Fibroblast of lung (primary cell): ENCODE measurements at regions not wholly inside any gene's neighbourhood (a gene's known extent, or its start where the extent isn't known, plus 50 kb on each side); places are given as distances from the start of the nearest gene placed in this dataset.
A peak's percentile ranks its signal among the peaks of the same experiment; 100 is the strongest.

Source experiments
- DNase-seq, 2 donors: peaks; one replicate each; pipeline versions ENCODE4 v3.0.0 to v3.0.0-alpha.2; 2010; ENCODE audit warnings: low read depth in 2 of 2
- H2AFZ ChIP-seq: 2 replicates; pipeline ENCODE4 v1.5.1; 2012; ENCODE audit warnings: low read length, control low read depth, inconsistent platforms
- H3K27ac ChIP-seq: 2 replicates; pipeline ENCODE4 v1.5.1; 2011; ENCODE audit warnings: low read length, control low read depth; ENCODE audit not compliant: insufficient read depth
- H3K27me3 ChIP-seq: 2 replicates; pipeline ENCODE4 v1.5.1; 2011; ENCODE audit warnings: mild to moderate bottlenecking, low read length; ENCODE audit not compliant: control insufficient read depth, insufficient read depth
- H3K36me3 ChIP-seq: 2 replicates; pipeline ENCODE4 v1.5.1; 2011; ENCODE audit warnings: low read length; ENCODE audit not compliant: control insufficient read depth, insufficient read depth
- H3K4me1 ChIP-seq: 2 replicates; pipeline ENCODE4 v1.5.1; 2011; ENCODE audit warnings: low read length; ENCODE audit not compliant: control insufficient read depth, insufficient read depth; ENCODE audit errors: extremely low read depth
- H3K4me2 ChIP-seq: 2 replicates; pipeline ENCODE4 v1.5.1; 2011; ENCODE audit warnings: low read length, control low read depth; ENCODE audit not compliant: insufficient read depth; ENCODE audit errors: extremely low read depth
- H3K4me3 ChIP-seq, 4 experiments: fragments of 200-600 bp in 1 of 4; sonication (generic) in 1 of 4; replicated peaks in 1 of 4; 2 replicates each; pipeline ENCODE4 v1.5.1; 2011 to 2016; ENCODE audit warnings: low read length in 4 of 4, low read depth in 3 of 4, mild to moderate bottlenecking in 3 of 4, control low read depth in 2 of 4, inconsistent platforms in 1 of 4, mixed read lengths in 1 of 4; ENCODE audit not compliant: insufficient read depth in 1 of 4; ENCODE audit errors: control extremely low read depth in 1 of 4
- H3K79me2 ChIP-seq: 2 replicates; pipeline ENCODE4 v1.5.1; 2012; ENCODE audit warnings: mild to moderate bottlenecking, low read length, inconsistent platforms; ENCODE audit not compliant: control insufficient read depth, insufficient read depth
- H3K9ac ChIP-seq: 2 replicates; pipeline ENCODE4 v1.5.1; 2011; ENCODE audit warnings: mild to moderate bottlenecking, low read length, control low read depth; ENCODE audit not compliant: insufficient read depth
- H3K9me3 ChIP-seq: 2 replicates; pipeline ENCODE4 v1.5.1; 2012; ENCODE audit warnings: low read depth, low read length; ENCODE audit not compliant: control insufficient read depth, insufficient read depth
- H4K20me1 ChIP-seq: 2 replicates; pipeline ENCODE4 v1.5.1; 2011; ENCODE audit warnings: low read length; ENCODE audit not compliant: control insufficient read depth, insufficient read depth; ENCODE audit errors: extremely low read depth
- EZH2 ChIP-seq: IDR thresholded peaks from 2 replicates; pipeline ENCODE4 v1.5.1; 2012; ENCODE audit warnings: low read length, control low read depth, mild to moderate bottlenecking; ENCODE audit errors: missing control alignments
- TF ChIP-seq, protein P1 (sequence below), 2 donors: IDR thresholded peaks in 1 of 2; conservative IDR thresholded peaks in 1 of 2; 1 replicate in 1 of 2; 2 replicates in 1 of 2; pipeline ENCODE4 v1.5.1; 2011 to 2012; ENCODE audit warnings: low read length in 2 of 2, control low read depth in 1 of 2, inconsistent platforms in 1 of 2, low read depth in 1 of 2, mild to moderate bottlenecking in 1 of 2

DNA sequence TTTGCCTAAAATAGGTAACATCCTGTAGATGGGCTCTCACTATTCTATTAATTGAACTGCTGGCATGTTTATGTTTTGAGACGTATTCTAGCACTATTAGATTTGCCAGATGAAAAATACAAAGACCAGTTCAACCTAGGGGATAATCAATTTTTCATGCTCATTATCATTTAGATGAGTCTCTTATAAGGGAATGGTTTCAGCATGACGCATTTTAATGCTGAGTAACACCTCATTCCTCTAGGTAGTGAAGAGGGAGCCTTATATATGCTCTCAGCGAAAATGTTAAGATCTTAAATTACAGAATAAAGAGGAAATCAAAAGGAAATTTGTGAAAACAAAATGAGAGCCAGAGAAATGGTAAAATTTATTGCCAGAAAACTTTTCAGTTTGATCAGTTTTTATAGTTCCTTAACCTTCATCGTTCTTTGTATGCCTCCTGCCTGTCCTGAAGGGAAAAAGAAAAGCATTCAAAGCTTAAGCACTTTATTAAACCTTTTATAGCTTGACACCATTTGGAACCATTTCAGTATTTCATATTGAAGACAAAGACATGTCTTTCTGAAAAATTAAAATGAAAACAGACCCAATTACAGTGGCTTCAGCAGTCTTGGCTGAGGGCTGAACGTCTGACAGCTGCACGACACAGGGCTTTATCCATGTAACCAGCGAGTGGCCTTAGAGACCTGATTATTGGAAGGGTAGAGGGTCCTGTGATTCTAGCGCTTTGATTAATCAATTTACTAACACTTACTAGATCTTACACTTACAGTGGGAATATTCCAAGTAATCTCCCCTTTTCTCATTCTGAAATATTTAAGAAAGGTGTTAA lies 112.8 kb downstream of the ADCYAP1 start:
- no peaks in the 10 kb centered on the region for H3K79me2 ChIP-seq
- no peak overlapping the region for H2AFZ ChIP-seq
- no peak overlapping the region for H3K27ac ChIP-seq
- H3K4me2 ChIP-seq: no peak overlapping the region
- TF ChIP-seq EZH2: no peak
- TF ChIP-seq, protein P1, sequence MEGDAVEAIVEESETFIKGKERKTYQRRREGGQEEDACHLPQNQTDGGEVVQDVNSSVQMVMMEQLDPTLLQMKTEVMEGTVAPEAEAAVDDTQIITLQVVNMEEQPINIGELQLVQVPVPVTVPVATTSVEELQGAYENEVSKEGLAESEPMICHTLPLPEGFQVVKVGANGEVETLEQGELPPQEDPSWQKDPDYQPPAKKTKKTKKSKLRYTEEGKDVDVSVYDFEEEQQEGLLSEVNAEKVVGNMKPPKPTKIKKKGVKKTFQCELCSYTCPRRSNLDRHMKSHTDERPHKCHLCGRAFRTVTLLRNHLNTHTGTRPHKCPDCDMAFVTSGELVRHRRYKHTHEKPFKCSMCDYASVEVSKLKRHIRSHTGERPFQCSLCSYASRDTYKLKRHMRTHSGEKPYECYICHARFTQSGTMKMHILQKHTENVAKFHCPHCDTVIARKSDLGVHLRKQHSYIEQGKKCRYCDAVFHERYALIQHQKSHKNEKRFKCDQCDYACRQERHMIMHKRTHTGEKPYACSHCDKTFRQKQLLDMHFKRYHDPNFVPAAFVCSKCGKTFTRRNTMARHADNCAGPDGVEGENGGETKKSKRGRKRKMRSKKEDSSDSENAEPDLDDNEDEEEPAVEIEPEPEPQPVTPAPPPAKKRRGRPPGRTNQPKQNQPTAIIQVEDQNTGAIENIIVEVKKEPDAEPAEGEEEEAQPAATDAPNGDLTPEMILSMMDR (conservative IDR thresholded peaks at IDR 0.05 in 1 of 2, IDR thresholded peaks at IDR 0.05 in 1 of 2; ENCODE audit: low read depth in 1 of 2, low read length in 2 of 2): no peak
- H3K9me3 ChIP-seq: no peaks in the 10 kb centered on the region
- no peaks in the 10 kb centered on the region for H3K36me3 ChIP-seq
- no peaks in the 10 kb centered on the region for H3K4me1 ChIP-seq
- H3K4me3 ChIP-seq: no peak overlapping the region
- H3K27me3 ChIP-seq: no peaks in the 10 kb centered on the region
- no peaks in the 10 kb centered on the region for H4K20me1 ChIP-seq
- no peak overlapping the region for H3K9ac ChIP-seq
- peak in 1 of 2 donors; percentile 82 for DNase-seq

- H3K4me1 ChIP-seq: no peaks in the 10 kb centered on the region
- H3K79me2 ChIP-seq: no peaks in the 10 kb centered on the region
- DNase-seq: peak; percentile 51 to 85
- no peaks in the 10 kb centered on the region for H3K9me3 ChIP-seq
- no peak overlapping the region for H3K4me3 ChIP-seq
- TF ChIP-seq, protein P1 (conservative IDR thresholded peaks at IDR 0.05 in 1 of 2, IDR thresholded peaks at IDR 0.05 in 1 of 2; ENCODE audit: low read depth in 1 of 2, low read length in 2 of 2): no peak
- H3K4me2 ChIP-seq: no peak overlapping the region
- no peak overlapping the region for H3K27ac ChIP-seq
- H3K9ac ChIP-seq: no peak overlapping the region
- no peaks in the 10 kb centered on the region for H4K20me1 ChIP-seq
- no peak overlapping the region for H2AFZ ChIP-seq
- no peaks in the 10 kb centered on the region for H3K27me3 ChIP-seq
- no peaks in the 10 kb centered on the region for H3K36me3 ChIP-seq
These were observed 113.6 kb downstream of the ADCYAP1 start for GRCh38 chr18:1018181-1018681.

GRCh38 chr18:1019191-1019590 lies 114.5 kb downstream of the ADCYAP1 start:
- no peaks in the 10 kb centered on the region for H4K20me1 ChIP-seq
- H3K79me2 ChIP-seq: no peaks in the 10 kb centered on the region
- no peaks in the 10 kb centered on the region for H3K36me3 ChIP-seq
- H3K27me3 ChIP-seq: no peaks in the 10 kb centered on the region
- H3K4me2 ChIP-seq: no peak overlapping the region
- no peak for DNase-seq
- no peak overlapping the region for H3K9ac ChIP-seq
- no peaks in the 10 kb centered on the region for H3K9me3 ChIP-seq
- H3K4me3 ChIP-seq: no peak overlapping the region
- H3K27ac ChIP-seq: no peak overlapping the region
- no peak overlapping the region for H2AFZ ChIP-seq
- H3K4me1 ChIP-seq: no peaks in the 10 kb centered on the region
- TF ChIP-seq, protein P1 (conservative IDR thresholded peaks at IDR 0.05 in 1 of 2, IDR thresholded peaks at IDR 0.05 in 1 of 2; ENCODE audit: low read depth in 1 of 2, low read length in 2 of 2): no peak
- no peak for TF ChIP-seq EZH2
